ENCODE measurements at regions not wholly inside any gene's neighbourhood (a gene's known extent, or its start where the extent isn't known, plus 50 kb on each side); places are given as distances from the start of the nearest gene placed in this dataset.
"Not testable (repeated sequence)": the region's sequence is repeated elsewhere in the genome, so short reads cannot be mapped to it uniquely, and the experiment has no call there.

GRCh38 chr14:55839301-55839947 is 259.4 kb downstream of the KTN1 start:
- TF ChIP-seq EP300, CTCF (IDR thresholded peaks at IDR 0.05): not testable (repeated sequence)

All from ovary (tissue), 3 donors.